Astrocyte of the spinal cord (primary cell): ENCODE measurements at regions not wholly inside any gene's neighbourhood (a gene's known extent, or its start where the extent isn't known, plus 50 kb on each side); places are given as distances from the start of the nearest gene placed in this dataset.

Experiments used
- DNase-seq: peaks from one replicate; pipeline ENCODE4 v3.0.0; 2011; ENCODE audit warnings: low read depth, low spot score
- H3K4me3 ChIP-seq: 2 replicates; pipeline ENCODE4 v1.5.1; 2011; ENCODE audit warnings: low read depth, mild to moderate bottlenecking, low read length, moderate library complexity
- in situ Hi-C: cut with HindIII; loops from 2 replicates; pipeline ENCODE4 v1.10.0; 2017; ENCODE audit warnings: low sequenced_read_pairs
- TF ChIP-seq, protein P1 (sequence below): IDR thresholded peaks from 2 replicates; pipeline ENCODE4 v1.5.1; 2012; ENCODE audit warnings: low read depth, mild to moderate bottlenecking, low read length, inconsistent platforms

DNA sequence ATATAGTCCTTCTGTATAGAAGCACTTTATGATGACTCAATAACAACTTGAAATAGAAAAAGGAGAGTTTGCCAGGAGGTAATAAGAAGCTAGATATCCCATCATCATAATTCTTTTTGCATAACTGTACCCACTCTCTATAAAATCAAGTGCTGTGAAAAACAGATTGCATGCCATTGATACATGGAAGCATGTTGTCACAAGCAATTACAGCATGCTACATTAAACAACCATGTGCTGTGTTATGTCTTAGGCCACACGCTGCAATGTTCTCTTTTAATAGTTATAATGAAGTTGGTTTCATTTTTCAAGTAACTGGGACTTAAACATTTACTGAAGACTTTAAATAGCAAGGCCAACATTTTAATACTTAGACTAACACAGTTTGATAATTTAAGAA, 264.2 kb downstream of the RPRM start:
- in situ Hi-C loops: no loop called here
- DNase-seq: no peak
- no peak overlapping the region for H3K4me3 ChIP-seq
- TF ChIP-seq, protein P1, sequence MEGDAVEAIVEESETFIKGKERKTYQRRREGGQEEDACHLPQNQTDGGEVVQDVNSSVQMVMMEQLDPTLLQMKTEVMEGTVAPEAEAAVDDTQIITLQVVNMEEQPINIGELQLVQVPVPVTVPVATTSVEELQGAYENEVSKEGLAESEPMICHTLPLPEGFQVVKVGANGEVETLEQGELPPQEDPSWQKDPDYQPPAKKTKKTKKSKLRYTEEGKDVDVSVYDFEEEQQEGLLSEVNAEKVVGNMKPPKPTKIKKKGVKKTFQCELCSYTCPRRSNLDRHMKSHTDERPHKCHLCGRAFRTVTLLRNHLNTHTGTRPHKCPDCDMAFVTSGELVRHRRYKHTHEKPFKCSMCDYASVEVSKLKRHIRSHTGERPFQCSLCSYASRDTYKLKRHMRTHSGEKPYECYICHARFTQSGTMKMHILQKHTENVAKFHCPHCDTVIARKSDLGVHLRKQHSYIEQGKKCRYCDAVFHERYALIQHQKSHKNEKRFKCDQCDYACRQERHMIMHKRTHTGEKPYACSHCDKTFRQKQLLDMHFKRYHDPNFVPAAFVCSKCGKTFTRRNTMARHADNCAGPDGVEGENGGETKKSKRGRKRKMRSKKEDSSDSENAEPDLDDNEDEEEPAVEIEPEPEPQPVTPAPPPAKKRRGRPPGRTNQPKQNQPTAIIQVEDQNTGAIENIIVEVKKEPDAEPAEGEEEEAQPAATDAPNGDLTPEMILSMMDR: no peak

GRCh38 chr2:153213022-153213421, 265.5 kb downstream of the RPRM start:
- in situ Hi-C loops: no loop called here
- TF ChIP-seq, protein P1: no peak
- no peak overlapping the region for H3K4me3 ChIP-seq
- no peak for DNase-seq

DNA sequence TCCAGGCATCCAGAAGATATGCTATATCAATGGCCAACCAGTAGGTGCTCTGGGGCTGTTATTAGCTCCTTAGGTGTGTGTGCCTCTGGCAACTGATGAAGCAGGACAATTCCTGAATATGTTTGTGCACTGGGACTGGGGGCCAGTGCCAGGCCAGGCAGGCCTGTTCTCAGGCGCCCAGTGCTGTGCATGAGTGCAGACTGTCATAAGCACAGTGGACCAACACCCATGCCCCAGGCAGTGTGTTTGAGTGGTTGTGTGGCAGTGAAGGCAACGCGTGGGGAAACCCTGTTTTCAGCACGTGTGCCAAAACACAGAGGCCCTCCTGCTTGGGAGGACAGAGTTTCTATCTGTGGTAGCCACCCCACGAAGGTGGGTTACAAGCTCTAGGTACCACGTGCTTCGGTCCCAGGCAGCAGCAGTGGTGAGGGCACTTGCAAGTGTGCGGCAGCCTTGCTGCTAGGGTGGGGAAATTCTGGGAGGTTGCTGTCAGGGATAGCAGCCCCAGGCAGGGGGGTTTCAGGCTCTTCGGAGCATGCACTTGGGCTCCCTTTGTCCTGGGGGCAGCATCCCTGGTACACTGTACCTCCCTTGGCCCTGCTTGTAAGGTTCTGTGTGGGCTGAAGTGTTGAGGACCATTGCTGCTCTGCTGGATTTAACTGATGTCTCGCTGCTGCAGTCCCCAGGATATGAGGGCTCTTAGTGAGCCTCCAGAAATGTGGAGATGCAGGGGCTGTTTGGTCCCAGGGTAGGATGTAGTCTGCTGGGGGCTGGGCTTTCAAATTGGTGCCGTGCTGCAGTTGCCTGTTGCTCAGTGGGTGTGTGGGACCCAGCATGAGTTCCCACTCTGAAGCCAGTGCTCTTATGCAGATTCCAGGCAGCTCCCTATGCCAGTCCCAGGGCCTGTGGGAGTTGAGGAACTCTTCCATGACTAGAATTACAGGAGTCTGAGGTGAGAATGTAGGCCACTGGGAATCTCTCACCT, 280.9 kb downstream of the RPRM start:
- no peak for DNase-seq
- TF ChIP-seq, protein P1: no peak
- no peak overlapping the region for H3K4me3 ChIP-seq
- in situ Hi-C loops: no loop called here

DNA sequence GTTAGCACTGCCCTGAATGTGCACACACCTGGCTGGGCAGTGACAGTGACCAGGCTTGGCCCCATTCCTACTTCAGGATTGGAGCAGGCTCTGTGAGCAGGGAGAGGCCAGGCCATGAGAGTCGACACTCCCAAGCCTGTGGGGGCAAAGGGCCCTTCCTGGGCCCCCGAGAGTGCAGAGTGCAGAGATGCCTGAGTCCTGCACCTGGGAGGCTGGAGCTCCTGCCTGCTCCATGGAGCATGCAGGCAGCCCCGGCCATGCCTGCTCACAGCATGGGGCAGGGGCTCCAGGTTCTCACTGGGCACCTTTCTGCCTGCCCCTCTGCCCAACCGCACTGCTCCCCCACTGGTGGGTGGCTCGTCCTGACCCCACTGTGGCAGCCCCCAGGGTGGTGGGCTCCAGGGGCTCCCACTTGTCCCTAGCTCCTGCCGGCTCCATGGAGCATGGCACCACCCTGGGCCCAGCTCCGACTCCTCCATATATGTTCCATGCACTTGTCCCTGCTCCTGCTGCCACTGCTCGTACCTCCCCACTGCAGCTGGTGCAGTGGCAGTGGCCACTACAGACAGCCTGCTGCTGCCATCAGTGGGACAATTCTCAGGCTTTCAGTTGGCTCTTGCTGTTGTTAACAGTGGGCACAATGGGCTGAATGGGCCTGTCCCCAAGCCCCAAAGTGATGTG, 282.0 kb downstream of the RPRM start:
- DNase-seq: no peak
- in situ Hi-C loops: no loop called here
- TF ChIP-seq, protein P1: no peak
- no peak overlapping the region for H3K4me3 ChIP-seq

DNA sequence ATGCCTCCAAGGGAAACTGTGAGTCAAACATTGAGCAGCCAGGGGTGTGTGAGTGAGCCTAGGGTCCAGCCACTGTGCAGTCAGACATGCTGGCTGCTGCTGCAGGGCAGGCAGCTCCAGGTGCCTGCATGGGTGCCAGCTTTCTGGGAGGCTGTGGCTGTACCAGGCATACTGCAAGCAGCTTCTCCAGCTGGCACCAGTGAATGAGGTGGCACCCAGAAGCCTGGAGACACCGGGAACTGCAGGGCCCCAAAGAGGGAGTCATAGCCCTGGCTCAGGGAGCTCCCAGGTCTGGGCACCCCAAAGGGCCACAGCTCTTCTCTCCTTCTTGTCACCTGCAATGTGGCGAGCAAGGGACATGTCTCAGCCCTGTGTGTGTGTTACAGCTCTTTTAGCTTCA, 283.2 kb downstream of the RPRM start:
- TF ChIP-seq, protein P1: no peak
- no peak for DNase-seq
- H3K4me3 ChIP-seq: no peak overlapping the region
- in situ Hi-C loops: no loop called here

DNA sequence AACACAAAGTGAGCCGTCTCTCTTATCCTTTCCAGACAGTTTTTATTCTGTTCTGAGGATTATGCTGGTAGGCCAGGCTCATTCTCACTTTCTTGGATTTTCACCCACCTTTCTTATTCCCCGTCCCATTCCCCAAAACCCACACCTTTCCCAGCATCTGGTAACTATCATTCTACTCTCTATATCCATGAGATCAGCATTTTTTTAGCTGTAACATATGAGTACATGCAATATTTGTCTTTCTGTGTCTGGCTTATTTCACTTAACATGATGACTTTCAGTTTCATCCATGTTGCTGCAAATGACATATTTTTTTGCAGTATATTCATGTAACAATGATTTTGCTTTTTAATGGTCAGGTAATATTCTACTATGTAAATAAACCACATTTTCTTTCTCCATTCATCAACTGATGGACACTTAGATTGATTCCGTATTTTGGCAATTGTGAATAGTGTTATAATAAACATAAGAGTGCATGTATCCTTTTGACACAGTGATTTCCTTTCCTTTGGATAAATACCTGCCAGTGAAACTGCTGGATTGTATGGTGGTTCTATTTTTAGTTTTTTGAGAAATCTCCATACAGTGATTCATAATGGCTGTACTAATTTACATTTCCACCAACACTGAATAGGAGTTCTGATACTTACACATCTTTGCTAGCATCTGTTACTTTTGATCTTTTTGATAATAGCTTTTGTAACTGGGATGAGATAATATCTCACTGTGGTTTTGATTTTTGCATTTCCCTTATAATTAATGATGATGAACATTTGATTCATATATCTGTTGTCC, 289.3 kb downstream of the RPRM start:
- H3K4me3 ChIP-seq: no peak overlapping the region
- TF ChIP-seq, protein P1: no peak
- DNase-seq: no peak
- in situ Hi-C loops: no loop called here
